WERI-Rb-1 (cell line): ENCODE measurements at regions not wholly inside any gene's neighbourhood (a gene's known extent, or its start where the extent isn't known, plus 50 kb on each side); places are given as distances from the start of the nearest gene placed in this dataset.
"Not testable (repeated sequence)": the region's sequence is repeated elsewhere in the genome, so short reads cannot be mapped to it uniquely, and the experiment has no call there.

Experiments used
- DNase-seq: peaks from one replicate; pipeline ENCODE4 v3.0.0-alpha.2; 2020
- H3K27ac ChIP-seq: fragments of 250-450 bp; sonication (Bioruptor Pico); 2 replicates; pipeline ENCODE4 v1.5.1; 2020; ENCODE audit warnings: mild to moderate bottlenecking, moderate library complexity
- H3K27me3 ChIP-seq: fragments of 250-450 bp; sonication (Bioruptor Pico); 2 replicates; pipeline ENCODE4 v1.5.1; 2021; ENCODE audit warnings: mild to moderate bottlenecking, low read depth, moderate library complexity; ENCODE audit not compliant: insufficient read depth, severe bottlenecking
- H3K36me3 ChIP-seq: fragments of 250-450 bp; sonication (Bioruptor Pico); 2 replicates; pipeline ENCODE4 v1.5.1; 2020; ENCODE audit warnings: mild to moderate bottlenecking, moderate library complexity
- H3K4me3 ChIP-seq: 2 replicates; pipeline ENCODE4 v1.5.1; 2011; ENCODE audit warnings: low read depth, mild to moderate bottlenecking, control low read depth, low read length
- H3K9me3 ChIP-seq: fragments of 250-450 bp; sonication (Bioruptor Pico); 2 replicates; pipeline ENCODE4 v1.5.1; 2021; ENCODE audit warnings: mild to moderate bottlenecking, moderate library complexity; ENCODE audit not compliant: severe bottlenecking
- TF ChIP-seq, protein P1 (sequence below): IDR thresholded peaks from 2 replicates; pipeline ENCODE4 v1.5.1; 2011; ENCODE audit warnings: low read depth, mild to moderate bottlenecking, control low read depth, inconsistent platforms, low read length

DNA sequence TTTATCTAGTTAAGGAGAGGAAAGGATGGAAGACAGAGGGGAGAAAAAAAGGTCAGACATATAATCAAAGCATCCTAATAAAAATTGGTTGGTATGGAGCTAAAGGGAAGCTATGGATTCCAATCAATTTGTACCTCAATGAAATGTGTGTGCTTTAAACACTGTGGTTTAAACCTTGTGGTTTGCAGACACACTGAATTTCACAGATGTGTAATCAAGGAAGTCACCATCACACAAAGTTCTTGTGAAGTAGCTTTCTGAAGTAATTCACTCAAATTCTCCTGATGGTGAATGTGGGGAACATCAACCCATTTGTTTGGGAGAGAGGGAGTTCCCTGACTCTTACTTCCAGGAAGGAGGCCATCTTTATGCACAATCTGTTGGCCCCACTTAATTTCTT lies 243.3 kb upstream of the KRR1 start:
- H3K4me3 ChIP-seq = no peak overlapping the region
- no peak for DNase-seq
- no peak overlapping the region for H3K27ac ChIP-seq
- H3K36me3 ChIP-seq = no peaks in the 10 kb centered on the region
- TF ChIP-seq, protein P1, sequence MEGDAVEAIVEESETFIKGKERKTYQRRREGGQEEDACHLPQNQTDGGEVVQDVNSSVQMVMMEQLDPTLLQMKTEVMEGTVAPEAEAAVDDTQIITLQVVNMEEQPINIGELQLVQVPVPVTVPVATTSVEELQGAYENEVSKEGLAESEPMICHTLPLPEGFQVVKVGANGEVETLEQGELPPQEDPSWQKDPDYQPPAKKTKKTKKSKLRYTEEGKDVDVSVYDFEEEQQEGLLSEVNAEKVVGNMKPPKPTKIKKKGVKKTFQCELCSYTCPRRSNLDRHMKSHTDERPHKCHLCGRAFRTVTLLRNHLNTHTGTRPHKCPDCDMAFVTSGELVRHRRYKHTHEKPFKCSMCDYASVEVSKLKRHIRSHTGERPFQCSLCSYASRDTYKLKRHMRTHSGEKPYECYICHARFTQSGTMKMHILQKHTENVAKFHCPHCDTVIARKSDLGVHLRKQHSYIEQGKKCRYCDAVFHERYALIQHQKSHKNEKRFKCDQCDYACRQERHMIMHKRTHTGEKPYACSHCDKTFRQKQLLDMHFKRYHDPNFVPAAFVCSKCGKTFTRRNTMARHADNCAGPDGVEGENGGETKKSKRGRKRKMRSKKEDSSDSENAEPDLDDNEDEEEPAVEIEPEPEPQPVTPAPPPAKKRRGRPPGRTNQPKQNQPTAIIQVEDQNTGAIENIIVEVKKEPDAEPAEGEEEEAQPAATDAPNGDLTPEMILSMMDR = no peak
- H3K9me3 ChIP-seq = no peaks in the 10 kb centered on the region
- H3K27me3 ChIP-seq = no peaks in the 10 kb centered on the region

DNA sequence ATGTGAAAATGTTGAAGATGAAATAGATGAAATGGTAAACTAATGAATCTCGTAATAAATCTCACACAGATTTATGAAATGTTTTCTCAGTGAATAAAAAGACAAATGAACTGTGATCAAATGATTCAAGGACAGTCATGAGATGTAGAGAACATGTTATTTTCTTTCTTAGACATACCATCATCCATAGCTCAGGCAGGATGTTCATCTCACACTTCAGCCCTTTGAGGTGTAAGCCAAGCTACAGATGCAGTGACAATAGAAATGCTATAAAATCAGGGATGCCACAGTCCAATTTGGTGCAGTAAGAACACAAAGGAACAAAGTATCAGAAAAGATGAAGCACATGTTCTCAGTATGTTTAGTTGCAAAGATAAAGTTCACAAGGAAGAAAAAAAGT lies 242.7 kb upstream of the KRR1 start:
- H3K4me3 ChIP-seq = no peak overlapping the region
- H3K27ac ChIP-seq = no peak overlapping the region
- H3K27me3 ChIP-seq = no peaks in the 10 kb centered on the region
- no peaks in the 10 kb centered on the region for H3K36me3 ChIP-seq
- DNase-seq = no peak
- TF ChIP-seq, protein P1 = no peak
- no peaks in the 10 kb centered on the region for H3K9me3 ChIP-seq

DNA sequence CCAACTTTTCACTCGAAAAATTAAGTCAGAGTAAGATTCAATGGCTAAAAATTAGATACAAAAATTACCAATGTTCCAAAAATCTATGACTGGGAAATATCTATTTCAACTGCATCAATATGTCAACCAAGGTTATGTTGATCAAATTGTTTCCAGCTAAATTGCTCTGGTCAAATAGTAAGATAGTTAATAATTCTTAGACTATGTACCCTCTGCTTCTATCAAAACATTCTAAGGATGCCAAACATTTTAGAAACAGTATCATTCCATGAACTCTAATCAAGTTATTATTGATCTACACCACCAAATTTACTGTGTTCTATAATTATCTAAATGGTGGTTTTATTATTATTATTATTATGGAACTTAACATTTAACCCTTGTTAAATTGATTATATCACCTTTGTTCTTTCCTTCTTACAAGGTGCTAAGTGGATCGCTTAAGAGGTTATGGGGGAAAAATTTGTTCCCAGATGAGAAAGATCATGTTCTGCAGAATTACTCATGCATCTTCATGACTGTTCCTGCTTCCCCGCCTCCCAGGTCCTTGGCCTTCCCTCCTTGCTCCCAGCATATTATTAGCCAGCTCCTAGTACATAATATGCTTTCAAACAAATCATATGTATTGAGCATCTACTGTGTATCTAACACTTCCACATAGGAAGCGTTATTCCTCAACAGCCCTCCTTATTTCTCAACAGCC lies 240.5 kb upstream of the KRR1 start:
- Histone ChIP-seq H3K27me3 (no peaks in the 10 kb centered on the region), H3K9me3 (no peaks in the 10 kb centered on the region), H3K27ac (no peak overlapping the region), H3K36me3 (no peaks in the 10 kb centered on the region), H3K4me3 (no peak overlapping the region)
- TF ChIP-seq, protein P1 = no peak
- DNase-seq = no peak

DNA sequence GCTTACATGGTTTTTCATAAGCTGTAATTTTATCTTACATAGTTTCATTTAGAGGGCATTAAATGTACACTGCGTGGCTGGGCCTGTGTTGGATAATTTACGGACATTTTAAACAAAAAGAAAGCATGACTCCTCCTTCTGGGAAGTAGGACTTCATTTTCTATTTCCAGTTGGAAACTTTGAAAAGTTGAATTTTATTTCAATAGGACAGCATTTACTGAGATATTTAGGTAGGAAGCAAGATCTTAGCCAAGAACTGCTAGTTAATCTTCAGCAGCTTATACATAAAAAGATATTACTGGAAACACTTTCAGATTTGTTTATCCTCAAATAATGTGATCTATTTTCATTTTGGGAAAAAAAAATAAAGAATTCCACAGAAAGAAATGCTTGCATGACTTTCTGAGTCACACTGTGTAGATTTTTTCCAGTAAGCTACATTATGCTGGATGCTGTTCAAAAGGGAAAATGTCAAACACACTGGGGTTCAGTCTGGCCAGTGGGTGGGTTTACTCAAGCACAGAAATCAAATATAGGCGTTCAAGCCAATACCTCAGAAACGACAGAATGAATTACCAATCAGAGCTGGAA lies 239.4 kb upstream of the KRR1 start:
- Histone ChIP-seq H3K9me3 (no peaks in the 10 kb centered on the region), H3K27ac (no peak overlapping the region), H3K4me3 (no peak overlapping the region), H3K36me3 (no peaks in the 10 kb centered on the region), H3K27me3 (no peaks in the 10 kb centered on the region)
- DNase-seq = no peak
- TF ChIP-seq, protein P1 = no peak

- not testable (repeated sequence) for H3K27me3 ChIP-seq, H3K36me3 ChIP-seq, H3K27ac ChIP-seq, DNase-seq, H3K9me3 ChIP-seq, H3K4me3 ChIP-seq
Measured at GRCh38 chr12:75748990-75749389, 237.6 kb upstream of the KRR1 start.

DNA sequence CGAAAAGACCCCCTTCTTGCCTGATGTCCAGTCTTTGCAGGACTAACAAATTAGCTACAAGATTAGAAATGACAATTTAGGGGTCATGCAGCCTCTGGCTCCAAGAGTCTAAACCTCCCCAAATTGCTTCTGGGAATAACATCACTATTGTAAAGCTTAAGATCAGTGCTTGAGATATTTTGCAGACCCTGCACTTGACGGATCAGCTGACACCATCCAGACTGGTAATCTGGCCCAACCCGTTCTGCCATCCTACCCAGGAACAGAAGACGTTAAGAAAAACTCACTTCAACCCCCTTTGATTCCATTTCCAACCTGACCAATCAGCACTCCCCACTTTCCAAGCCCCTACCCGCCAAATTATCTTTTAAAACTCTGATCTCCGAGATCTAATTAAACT lies 236.7 kb upstream of the KRR1 start:
- no peaks in the 10 kb centered on the region for H3K9me3 ChIP-seq
- no peaks in the 10 kb centered on the region for H3K27me3 ChIP-seq

More for the DNA sequence above, 236.7 kb upstream of the KRR1 start:
- no peak overlapping the region for H3K27ac ChIP-seq
- TF ChIP-seq, protein P1 = no peak
- no peak for DNase-seq
- H3K4me3 ChIP-seq = no peak overlapping the region
- no peaks in the 10 kb centered on the region for H3K36me3 ChIP-seq
